ENCODE measurements at regions not wholly inside any gene's neighbourhood (a gene's known extent, or its start where the extent isn't known, plus 50 kb on each side); places are given as distances from the start of the nearest gene placed in this dataset.

- Histone ChIP-seq H3K18ac (ENCODE audit: low read length) (no peak overlapping the region), H3K9me3 (replicated peaks in 1 of 2; ENCODE audit: control insufficient read depth in 2 of 2, insufficient read depth in 1 of 2, low read depth in 1 of 2, low read length in 2 of 2) (peaks cover 0 to 8% of the 10 kb centered on the region in 2 donors), H3K79me1 (ENCODE audit: low read depth, low read length) (no peaks in the 10 kb centered on the region), H2BK12ac (ENCODE audit: low read length) (no peak overlapping the region), H3K14ac (ENCODE audit: low read length) (no peak overlapping the region), H3K4me3 (ENCODE audit: low read length in 2 of 2) (no peak overlapping the region), H3K27ac (replicated peaks; ENCODE audit: low read length) (no peak overlapping the region), H4K91ac (ENCODE audit: low read depth, low read length, poor library complexity) (no peak overlapping the region), H2BK15ac (ENCODE audit: low read length) (no peak overlapping the region), H3K4ac (ENCODE audit: low read length) (no peak overlapping the region), H2AK5ac (ENCODE audit: low read depth, low read length) (no peak overlapping the region), H3K4me1 (ENCODE audit: control insufficient read depth in 2 of 2, insufficient read depth in 1 of 2, low read depth in 1 of 2, low read length in 2 of 2) (peaks cover 0 to 2% of the 10 kb centered on the region in 2 donors), H3K9ac (ENCODE audit: low read depth, low read length, poor library complexity) (no peak overlapping the region), H3K36me3 (replicated peaks in 1 of 2; ENCODE audit: control insufficient read depth in 2 of 2, insufficient read depth in 2 of 2, low read length in 2 of 2) (no peaks in the 10 kb centered on the region), H4K8ac (ENCODE audit: low read depth, low read length) (no peak overlapping the region), H3K27me3 (ENCODE audit: control insufficient read depth in 3 of 3, insufficient read depth in 3 of 3, low read depth in 1 of 3, low read length in 3 of 3) (no peaks in the 10 kb centered on the region), H3K4me2 (ENCODE audit: insufficient read depth, low read length, poor library complexity, severe bottlenecking) (no peak overlapping the region), H2AFZ (ENCODE audit: low read length) (no peak overlapping the region), H2BK5ac (ENCODE audit: low read length) (no peak overlapping the region), H2BK120ac (ENCODE audit: low read depth, low read length) (no peak overlapping the region), H3K23ac (ENCODE audit: low read depth, low read length, poor library complexity) (no peak overlapping the region)
- no peak for DNase-seq (ENCODE audit: low spot score)
- WGBS, 2 donors (ENCODE audit: extremely low coverage in 2 of 2, insufficient read length in 2 of 2, insufficient replicate concordance in 1 of 2) = no CpG with 5 or more reads among the region's 2 CpGs
Measured at GRCh38 chr5:68070591-68071281, 144.8 kb upstream of the PIK3R1 start.

- no peak overlapping the region for H3K4ac ChIP-seq (ENCODE audit: low read length)
- no peak overlapping the region for H3K4me3 ChIP-seq (ENCODE audit: low read length in 2 of 2)
- no peak overlapping the region for H2BK120ac ChIP-seq (ENCODE audit: low read depth, low read length)
- H3K18ac ChIP-seq (ENCODE audit: low read length) = no peak overlapping the region
- H3K9ac ChIP-seq (ENCODE audit: low read depth, low read length, poor library complexity) = no peak overlapping the region
- H4K8ac ChIP-seq (ENCODE audit: low read depth, low read length) = no peak overlapping the region
- H3K23ac ChIP-seq (ENCODE audit: low read depth, low read length, poor library complexity) = no peak overlapping the region
- H3K14ac ChIP-seq (ENCODE audit: low read length) = no peak overlapping the region
- H3K36me3 ChIP-seq (replicated peaks in 1 of 2; ENCODE audit: control insufficient read depth in 2 of 2, insufficient read depth in 2 of 2, low read length in 2 of 2) = no peaks in the 10 kb centered on the region
- no peak overlapping the region for H3K4me2 ChIP-seq (ENCODE audit: insufficient read depth, low read length, poor library complexity, severe bottlenecking)
- no peaks in the 10 kb centered on the region for H3K79me1 ChIP-seq (ENCODE audit: low read depth, low read length)
- H2BK12ac ChIP-seq (ENCODE audit: low read length) = no peak overlapping the region
- WGBS, 2 donors (ENCODE audit: extremely low coverage in 2 of 2, insufficient read length in 2 of 2, insufficient replicate concordance in 1 of 2) = no CpG with 5 or more reads among the region's 5 CpGs
- H2AFZ ChIP-seq (ENCODE audit: low read length) = peak overlapping the region; percentile 19
- peaks cover 0 to 2% of the 10 kb centered on the region in 2 donors for H3K4me1 ChIP-seq (ENCODE audit: control insufficient read depth in 2 of 2, insufficient read depth in 1 of 2, low read depth in 1 of 2, low read length in 2 of 2)
- H2BK5ac ChIP-seq (ENCODE audit: low read length) = no peak overlapping the region
- H3K27ac ChIP-seq (replicated peaks; ENCODE audit: low read length) = no peak overlapping the region
- no peak overlapping the region for H2BK15ac ChIP-seq (ENCODE audit: low read length)
- no peak overlapping the region for H4K91ac ChIP-seq (ENCODE audit: low read depth, low read length, poor library complexity)
- no peak overlapping the region for H2AK5ac ChIP-seq (ENCODE audit: low read depth, low read length)
- DNase-seq (ENCODE audit: low spot score) = no peak
- no peaks in the 10 kb centered on the region for H3K27me3 ChIP-seq (ENCODE audit: control insufficient read depth in 3 of 3, insufficient read depth in 3 of 3, low read depth in 1 of 3, low read length in 3 of 3)
- H3K9me3 ChIP-seq (replicated peaks in 1 of 2; ENCODE audit: control insufficient read depth in 2 of 2, insufficient read depth in 1 of 2, low read depth in 1 of 2, low read length in 2 of 2) = peaks cover 0 to 8% of the 10 kb centered on the region in 2 donors
Measured at GRCh38 chr5:68067976-68068603, 147.5 kb upstream of the PIK3R1 start.

GRCh38 chr5:68067291-68067690 is 148.3 kb upstream of the PIK3R1 start:
- H3K4me3 ChIP-seq (ENCODE audit: low read length in 2 of 2) = no peak overlapping the region
- H4K91ac ChIP-seq (ENCODE audit: low read depth, low read length, poor library complexity) = no peak overlapping the region
- H2BK15ac ChIP-seq (ENCODE audit: low read length) = no peak overlapping the region
- no peak overlapping the region for H3K4ac ChIP-seq (ENCODE audit: low read length)
- no peaks in the 10 kb centered on the region for H3K36me3 ChIP-seq (replicated peaks in 1 of 2; ENCODE audit: control insufficient read depth in 2 of 2, insufficient read depth in 2 of 2, low read length in 2 of 2)
- H3K79me1 ChIP-seq (ENCODE audit: low read depth, low read length) = no peaks in the 10 kb centered on the region
- no peak overlapping the region for H3K4me2 ChIP-seq (ENCODE audit: insufficient read depth, low read length, poor library complexity, severe bottlenecking)
- H3K18ac ChIP-seq (ENCODE audit: low read length) = no peak overlapping the region
- H3K27me3 ChIP-seq (ENCODE audit: control insufficient read depth in 3 of 3, insufficient read depth in 3 of 3, low read depth in 1 of 3, low read length in 3 of 3) = no peaks in the 10 kb centered on the region
- no peak overlapping the region for H3K9ac ChIP-seq (ENCODE audit: low read depth, low read length, poor library complexity)
- DNase-seq (ENCODE audit: low spot score) = no peak
- H2AK5ac ChIP-seq (ENCODE audit: low read depth, low read length) = no peak overlapping the region
- H3K14ac ChIP-seq (ENCODE audit: low read length) = no peak overlapping the region
- peaks cover 0 to 8% of the 10 kb centered on the region in 2 donors for H3K9me3 ChIP-seq (replicated peaks in 1 of 2; ENCODE audit: control insufficient read depth in 2 of 2, insufficient read depth in 1 of 2, low read depth in 1 of 2, low read length in 2 of 2)
- H4K8ac ChIP-seq (ENCODE audit: low read depth, low read length) = no peak overlapping the region
- H3K27ac ChIP-seq (replicated peaks; ENCODE audit: low read length) = no peak overlapping the region
- H2BK5ac ChIP-seq (ENCODE audit: low read length) = no peak overlapping the region
- no peak overlapping the region for H2BK120ac ChIP-seq (ENCODE audit: low read depth, low read length)
- no peak overlapping the region for H2BK12ac ChIP-seq (ENCODE audit: low read length)
- no CpG with 5 or more reads among the region's 1 CpG for WGBS, 2 donors (ENCODE audit: extremely low coverage in 2 of 2, insufficient read length in 2 of 2, insufficient replicate concordance in 1 of 2)
- H3K23ac ChIP-seq (ENCODE audit: low read depth, low read length, poor library complexity) = no peak overlapping the region
- peaks cover 0 to 2% of the 10 kb centered on the region in 2 donors for H3K4me1 ChIP-seq (ENCODE audit: control insufficient read depth in 2 of 2, insufficient read depth in 1 of 2, low read depth in 1 of 2, low read length in 2 of 2)
- no peak overlapping the region for H2AFZ ChIP-seq (ENCODE audit: low read length)

- Histone ChIP-seq H3K27me3 (ENCODE audit: control insufficient read depth in 3 of 3, insufficient read depth in 3 of 3, low read depth in 1 of 3, low read length in 3 of 3) (no peaks in the 10 kb centered on the region), H3K4me1 (ENCODE audit: control insufficient read depth in 2 of 2, insufficient read depth in 1 of 2, low read depth in 1 of 2, low read length in 2 of 2) (peaks cover 0 to 2% of the 10 kb centered on the region in 2 donors), H3K9ac (ENCODE audit: low read depth, low read length, poor library complexity) (no peak overlapping the region), H3K4me2 (ENCODE audit: insufficient read depth, low read length, poor library complexity, severe bottlenecking) (no peak overlapping the region), H2BK120ac (ENCODE audit: low read depth, low read length) (no peak overlapping the region), H2AK5ac (ENCODE audit: low read depth, low read length) (no peak overlapping the region), H3K4me3 (ENCODE audit: low read length in 2 of 2) (no peak overlapping the region), H3K18ac (ENCODE audit: low read length) (no peak overlapping the region), H2BK5ac (ENCODE audit: low read length) (no peak overlapping the region), H3K36me3 (replicated peaks in 1 of 2; ENCODE audit: control insufficient read depth in 2 of 2, insufficient read depth in 2 of 2, low read length in 2 of 2) (no peaks in the 10 kb centered on the region), H3K4ac (ENCODE audit: low read length) (no peak overlapping the region), H3K27ac (replicated peaks; ENCODE audit: low read length) (no peak overlapping the region), H3K79me1 (ENCODE audit: low read depth, low read length) (no peaks in the 10 kb centered on the region), H2BK12ac (ENCODE audit: low read length) (no peak overlapping the region), H3K23ac (ENCODE audit: low read depth, low read length, poor library complexity) (no peak overlapping the region), H3K14ac (ENCODE audit: low read length) (no peak overlapping the region), H2BK15ac (ENCODE audit: low read length) (no peak overlapping the region), H2AFZ (ENCODE audit: low read length) (no peak overlapping the region), H3K9me3 (replicated peaks in 1 of 2; ENCODE audit: control insufficient read depth in 2 of 2, insufficient read depth in 1 of 2, low read depth in 1 of 2, low read length in 2 of 2) (peaks cover 0 to 8% of the 10 kb centered on the region in 2 donors), H4K91ac (ENCODE audit: low read depth, low read length, poor library complexity) (no peak overlapping the region), H4K8ac (ENCODE audit: low read depth, low read length) (no peak overlapping the region)
- DNase-seq (ENCODE audit: low spot score) = no peak
- no CpG with 5 or more reads among the region's 3 CpGs for WGBS, 2 donors (ENCODE audit: extremely low coverage in 2 of 2, insufficient read length in 2 of 2, insufficient replicate concordance in 1 of 2)
Measured at GRCh38 chr5:68066277-68066955, 149.1 kb upstream of the PIK3R1 start.
